ENCODE measurements at regions not wholly inside any gene's neighbourhood (a gene's known extent, or its start where the extent isn't known, plus 50 kb on each side); places are given as distances from the start of the nearest gene placed in this dataset.

- no peak overlapping the region for H3K9ac ChIP-seq (ENCODE audit: control insufficient read depth, insufficient read depth, low read length)
- no TSS peak for BruUV-seq (replicated peaks)
- H3K4me3 ChIP-seq = no peak overlapping the region
- H3K4me2 ChIP-seq (ENCODE audit: control insufficient read depth, insufficient read depth) = peak overlapping the region; percentile 27; the same call in 1 of the 2 replicates
- 0 out of 4 replicates have a peak, but pooled peaks cover 0 to 2% of the 10 kb centered on the region in 2 experiments for H3K27me3 ChIP-seq (replicated peaks in 1 of 2; ENCODE audit: control insufficient read depth in 2 of 2, insufficient read depth in 2 of 2, low read length in 1 of 2)
- ChIA-PET RAD21 (ENCODE audit: unreplicated experiment) (interaction anchor here (0.6 to 1.0 kb wide), 2 partner anchors 159 to 298 kb away, joined by 3 to 5 read pairs; no protein-coding TSS in a partner anchor), POLR2A (no interaction called here), CTCF (no interaction called here), SMC1A (ENCODE audit: uncharacterized antibody, unreplicated experiment) (interaction anchor here (0.6 to 2.0 kb wide), 2 partner anchors 22 to 112 kb away, joined by 3 to 9 read pairs; no protein-coding TSS in a partner anchor)
- DNase-seq (ENCODE audit: low read depth, low spot score) (no peak), ATAC-seq (no peak), FAIRE-seq (no peak)
- H3K9me3 ChIP-seq (replicated peaks; ENCODE audit: control insufficient read depth, insufficient read depth, low read length) = no peaks in the 10 kb centered on the region
- no peaks in the 10 kb centered on the region for H3K79me2 ChIP-seq (ENCODE audit: control insufficient read depth, insufficient read depth, low read length)
- intact Hi-C loops (cut with micrococcal nuclease; ENCODE audit: unreplicated experiment) (no loop called here), in situ Hi-C loops (cut with MboI) (no loop called here)
- no peak overlapping the region for H2AFZ ChIP-seq (ENCODE audit: control insufficient read depth, low read depth, low read length)
- H3K4me1 ChIP-seq (ENCODE audit: control insufficient read depth, insufficient read depth, low read length) = peaks cover 30% of the 10 kb centered on the region
- H3K27ac ChIP-seq (ENCODE audit: control insufficient read depth, insufficient read depth) = no peak overlapping the region
- H4K20me1 ChIP-seq (ENCODE audit: control insufficient read depth, insufficient read depth) = no peaks in the 10 kb centered on the region
- TF ChIP-seq RELA (IDR thresholded peaks at IDR 0.05; ENCODE audit: borderline replicate concordance, partially characterized antibody) = no peak
- TF ChIP-seq NR2F1 (conservative IDR thresholded peaks at IDR 0.05) = 0 out of 2 replicates have a peak, but pooled peaks have one; percentile 4
- WGBS (ENCODE audit: insufficient coverage, insufficient replicate concordance, low lambda C conversion rate, missing lambda C conversion rate) = 34% methylated on average over 12 of the region's 12 CpGs
- H3K36me3 ChIP-seq (ENCODE audit: control insufficient read depth in 2 of 2, insufficient read depth in 2 of 2, low read length in 1 of 2) = no peaks in the 10 kb centered on the region
Measured at GRCh38 chr20:48461091-48461734, 366.6 kb downstream of the PREX1 start.

GRCh38 chr20:48460681-48461080, 367.1 kb downstream of the PREX1 start:
- WGBS (ENCODE audit: insufficient coverage, insufficient replicate concordance, low lambda C conversion rate, missing lambda C conversion rate) = 17% methylated on average over 4 of the region's 4 CpGs
- CTCF ChIA-PET = no interaction called here
- intact Hi-C loops (cut with micrococcal nuclease; ENCODE audit: unreplicated experiment) = no loop called here
- TF ChIP-seq SREBF1 (IDR thresholded peaks at IDR 0.05; ENCODE audit: low read length) = no peak
- TF ChIP-seq YY1 (IDR thresholded peaks at IDR 0.05; ENCODE audit: low read depth, low read length) = peak; percentile 48; the same call in 1 of the 2 replicates
- peak; percentile 77; the same call in 2 of the 3 replicates for TF ChIP-seq POU2F2 (IDR thresholded peaks at IDR 0.05; ENCODE audit: borderline replicate concordance, low read depth, low read length)
- peak; percentile 87 for TF ChIP-seq PKNOX1 (IDR thresholded peaks at IDR 0.05)
- TF ChIP-seq MLLT1 (IDR thresholded peaks at IDR 0.05) = peak; percentile 28; the same call in 1 of the 2 replicates
- no peak for TF ChIP-seq CHD2 (IDR thresholded peaks at IDR 0.05; ENCODE audit: borderline replicate concordance, low read depth, low read length)
- TF ChIP-seq PBX3 (IDR thresholded peaks at IDR 0.05; ENCODE audit: insufficient replicate concordance, low read depth, low read length) = peak; percentile 73
- no peak for TF ChIP-seq NR2F1 (conservative IDR thresholded peaks at IDR 0.05)
- TF ChIP-seq MEF2B (IDR thresholded peaks at IDR 0.05; ENCODE audit: partially characterized antibody, poor library complexity, severe bottlenecking) = no peak

More at GRCh38 chr20:48460681-48461080, 367.1 kb downstream of the PREX1 start:
- Histone ChIP-seq H3K27me3 (replicated peaks in 1 of 2; ENCODE audit: control insufficient read depth in 2 of 2, insufficient read depth in 2 of 2, low read length in 1 of 2) (0 out of 4 replicates have a peak, but pooled peaks cover 0 to 2% of the 10 kb centered on the region in 2 experiments), H3K79me2 (ENCODE audit: control insufficient read depth, insufficient read depth, low read length) (no peaks in the 10 kb centered on the region), H3K27ac (ENCODE audit: control insufficient read depth, insufficient read depth) (no peak overlapping the region), H3K4me2 (ENCODE audit: control insufficient read depth, insufficient read depth) (peak overlapping the region; percentile 27; the same call in 1 of the 2 replicates), H4K20me1 (ENCODE audit: control insufficient read depth, insufficient read depth) (no peaks in the 10 kb centered on the region), H3K4me3 (no peak overlapping the region), H3K36me3 (ENCODE audit: control insufficient read depth in 2 of 2, insufficient read depth in 2 of 2, low read length in 1 of 2) (no peaks in the 10 kb centered on the region), H2AFZ (ENCODE audit: control insufficient read depth, low read depth, low read length) (peak overlapping the region; percentile 42; the same call in 1 of the 2 replicates), H3K9me3 (replicated peaks; ENCODE audit: control insufficient read depth, insufficient read depth, low read length) (no peaks in the 10 kb centered on the region), H3K9ac (ENCODE audit: control insufficient read depth, insufficient read depth, low read length) (no peak overlapping the region), H3K4me1 (ENCODE audit: control insufficient read depth, insufficient read depth, low read length) (peaks cover 31% of the 10 kb centered on the region)
- FAIRE-seq = no peak
- DNase-seq (ENCODE audit: low read depth, low spot score) = no peak
- RAD21 ChIA-PET (ENCODE audit: unreplicated experiment) = interaction anchor here (0.6 to 1.0 kb wide), 2 partner anchors 160 to 299 kb away, joined by 3 to 5 read pairs; no protein-coding TSS in a partner anchor
- no TSS peak for BruUV-seq (replicated peaks)
- peak; percentile 20 for ATAC-seq
- in situ Hi-C loops (cut with MboI) = no loop called here
- POLR2A ChIA-PET = no interaction called here
- SMC1A ChIA-PET (ENCODE audit: uncharacterized antibody, unreplicated experiment) = interaction anchor here (0.6 to 2.0 kb wide), 2 partner anchors 22 to 113 kb away, joined by 3 to 9 read pairs; no protein-coding TSS in a partner anchor
